ENCODE measurements at regions not wholly inside any gene's neighbourhood (a gene's known extent, or its start where the extent isn't known, plus 50 kb on each side); places are given as distances from the start of the nearest gene placed in this dataset.

DNA sequence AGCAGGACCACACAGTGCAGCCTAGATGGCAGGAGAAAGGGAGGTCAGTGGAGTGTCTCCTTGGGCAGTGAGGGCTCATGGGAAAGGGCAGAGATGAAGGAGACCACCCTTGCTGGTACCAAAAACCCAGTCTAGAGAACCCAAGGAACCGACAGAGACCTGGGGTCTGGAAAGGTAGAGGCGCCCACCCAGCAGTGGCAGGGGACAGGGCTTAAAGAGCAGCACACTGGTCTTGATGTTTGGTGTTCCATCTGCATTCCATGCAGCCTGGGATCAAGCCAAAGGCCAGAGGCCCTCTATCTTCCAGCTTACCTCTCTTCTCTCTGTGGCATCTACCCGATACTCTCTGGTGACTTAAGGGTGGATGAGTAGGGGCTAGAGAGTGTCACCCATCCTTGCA, 127.5 kb downstream of the PJA1 start:
- Mint-ChIP-seq H3K36me3 (no peaks in the 10 kb centered on the region), H3K9me3 (peaks cover 0 to 4% (median 0%) of the 10 kb centered on the region in 7 donors), H3K27me3 (no peaks in the 10 kb centered on the region), H3K27ac (no peak overlapping the region), H3K4me1 (no peaks in the 10 kb centered on the region), H3K4me3 (no peak overlapping the region)
- no peak for DNase-seq
- ATAC-seq (ENCODE audit: low read depth in 2 of 2), result no peak

DNA sequence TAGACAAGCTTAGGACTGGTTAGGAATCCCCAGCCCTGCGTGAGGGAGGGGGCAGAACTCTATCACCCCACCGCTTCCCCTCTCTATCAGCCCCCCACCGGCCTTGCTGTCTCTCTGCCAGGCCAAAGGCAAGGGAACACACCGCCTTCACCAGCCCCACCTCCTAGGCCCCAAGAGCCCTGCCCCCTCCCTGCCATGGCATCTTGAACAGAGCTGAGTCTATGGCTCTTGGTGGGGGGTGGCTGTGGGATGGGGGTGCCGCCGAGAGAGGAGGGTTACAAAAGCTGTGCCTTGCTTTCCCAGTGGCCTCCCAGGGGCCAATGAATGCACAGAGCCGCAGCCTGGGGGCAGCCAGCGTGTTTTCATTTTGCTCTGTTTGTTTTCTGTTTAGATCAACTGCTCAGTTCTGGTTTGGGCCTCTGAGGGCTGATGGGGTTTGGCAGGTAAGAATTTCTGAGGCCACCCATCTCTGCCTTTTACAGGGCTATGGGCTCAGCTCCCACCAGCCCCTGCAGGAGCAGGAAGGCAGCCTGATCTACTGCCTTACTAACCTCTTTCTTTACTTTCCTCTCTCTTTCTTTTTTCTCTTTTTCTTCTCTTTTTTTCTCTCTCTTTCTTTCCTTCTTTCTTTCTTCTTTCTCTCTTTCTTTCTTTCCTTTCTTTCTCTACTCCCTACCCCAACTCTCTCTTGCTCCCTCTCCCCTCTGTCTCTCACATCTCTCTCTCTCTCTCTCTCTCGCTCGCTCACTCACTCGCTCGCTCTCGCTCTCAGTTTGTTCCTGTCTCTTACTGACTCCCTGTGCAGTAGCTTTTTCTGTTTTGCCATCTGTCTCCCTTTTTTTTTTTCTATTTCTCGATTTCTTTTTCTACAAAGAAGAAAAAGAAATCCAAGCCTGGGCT, 128.3 kb downstream of the PJA1 start:
- no peak overlapping the region for H3K27ac Mint-ChIP-seq
- H3K27me3 Mint-ChIP-seq, result no peaks in the 10 kb centered on the region
- no peaks in the 10 kb centered on the region for H3K4me1 Mint-ChIP-seq
- ATAC-seq (ENCODE audit: low read depth in 2 of 2), result no peak
- H3K9me3 Mint-ChIP-seq, result peaks cover 0 to 3% (median 0%) of the 10 kb centered on the region in 7 donors
- no peak for DNase-seq
- no peak overlapping the region for H3K4me3 Mint-ChIP-seq
- H3K36me3 Mint-ChIP-seq, result no peaks in the 10 kb centered on the region

- DNase-seq (no peak), ATAC-seq (ENCODE audit: low read depth in 2 of 2) (no peak)
- Mint-ChIP-seq H3K27ac (peak overlapping the region in 1 of 6 donors; percentile 59), H3K9me3 (peaks cover 0 to 3% (median 0%) of the 10 kb centered on the region in 7 donors), H3K4me3 (no peak overlapping the region), H3K27me3 (no peaks in the 10 kb centered on the region), H3K4me1 (no peaks in the 10 kb centered on the region), H3K36me3 (no peaks in the 10 kb centered on the region)
Observed at GRCh38 chrX:69034451-69034850, 130.8 kb downstream of the PJA1 start.

DNA sequence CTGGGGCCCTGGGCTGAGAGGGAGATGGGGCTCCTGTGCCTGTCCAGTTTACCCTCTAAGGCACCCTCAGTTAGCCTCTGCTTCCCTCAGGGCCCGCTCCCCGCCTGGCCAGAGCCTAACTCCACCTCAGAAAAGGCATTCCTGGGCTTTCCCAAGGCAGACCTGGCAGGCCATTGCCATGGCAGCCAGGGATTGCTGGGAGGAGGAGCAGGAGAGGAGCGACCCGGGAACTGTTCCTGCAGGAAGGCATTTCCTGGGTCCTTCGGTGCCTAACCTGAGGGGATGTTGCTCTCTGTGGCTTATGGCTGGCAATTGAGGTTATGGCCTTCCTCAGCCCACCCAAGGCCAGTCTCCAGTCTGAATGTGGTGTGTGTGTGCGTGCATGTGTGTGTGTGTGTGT, 131.3 kb downstream of the PJA1 start:
- H3K27me3 Mint-ChIP-seq, result no peaks in the 10 kb centered on the region
- DNase-seq (no peak), ATAC-seq (ENCODE audit: low read depth in 2 of 2) (no peak)
- no peak overlapping the region for H3K27ac Mint-ChIP-seq
- H3K9me3 Mint-ChIP-seq, result peaks cover 0 to 3% (median 0%) of the 10 kb centered on the region in 7 donors
- no peaks in the 10 kb centered on the region for H3K36me3 Mint-ChIP-seq
- H3K4me1 Mint-ChIP-seq, result no peaks in the 10 kb centered on the region
- no peak overlapping the region for H3K4me3 Mint-ChIP-seq

DNA sequence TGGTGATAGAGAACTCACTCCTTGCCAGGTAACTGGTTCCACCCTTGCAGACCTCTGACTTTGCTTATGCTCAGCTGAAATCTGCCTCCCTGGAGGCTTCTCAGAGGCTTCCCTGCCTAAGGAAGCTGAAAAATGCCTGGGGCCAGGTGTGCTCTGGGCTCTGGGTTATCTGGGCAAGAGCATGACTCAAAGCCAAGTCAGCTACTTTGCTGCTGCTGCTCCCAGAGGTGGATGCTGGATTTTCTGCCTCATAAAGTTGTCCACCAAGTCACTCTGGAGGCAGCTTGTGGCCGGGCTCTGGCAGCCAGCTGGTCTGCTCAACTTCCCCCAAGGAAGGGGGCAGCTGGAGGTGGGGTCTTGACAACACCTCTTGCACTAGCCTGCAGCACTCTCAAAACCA, 132.7 kb downstream of the PJA1 start:
- Mint-ChIP-seq H3K27me3 (no peaks in the 10 kb centered on the region), H3K4me3 (no peak overlapping the region), H3K4me1 (peaks cover 0 to 6% (median 6%) of the 10 kb centered on the region in 3 donors), H3K27ac (no peak overlapping the region), H3K36me3 (no peaks in the 10 kb centered on the region), H3K9me3 (peaks cover 0 to 3% (median 0%) of the 10 kb centered on the region in 7 donors)
- no peak for DNase-seq
- ATAC-seq (ENCODE audit: low read depth in 2 of 2), result no peak

GRCh38 chrX:69031971-69032391, 133.3 kb downstream of the PJA1 start:
- Mint-ChIP-seq H3K27ac (no peak overlapping the region), H3K27me3 (no peaks in the 10 kb centered on the region), H3K9me3 (peaks cover 0 to 3% (median 0%) of the 10 kb centered on the region in 7 donors), H3K4me3 (no peak overlapping the region), H3K4me1 (peaks cover 0 to 10% (median 6%) of the 10 kb centered on the region in 3 donors), H3K36me3 (no peaks in the 10 kb centered on the region)
- DNase-seq (no peak), ATAC-seq (ENCODE audit: low read depth in 2 of 2) (no peak)

DNA sequence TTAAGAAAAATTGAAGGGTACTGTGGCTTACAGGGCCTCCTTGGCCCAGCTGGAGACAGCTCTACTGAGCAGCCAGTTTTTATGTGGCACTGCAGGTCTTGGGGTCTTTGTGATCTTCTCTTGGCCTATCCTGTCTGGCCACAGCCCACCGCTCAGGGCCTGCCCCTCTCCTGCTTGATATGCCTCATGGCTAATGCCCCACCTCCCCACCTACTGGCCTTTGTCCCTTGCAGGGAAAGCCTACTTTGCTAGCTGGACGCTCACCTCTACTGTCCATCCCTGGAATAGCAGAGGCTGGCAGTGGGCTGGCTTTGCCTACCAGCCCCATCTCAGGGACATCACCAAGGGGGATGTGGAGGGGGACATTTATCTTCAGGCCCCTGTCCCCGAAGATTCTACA, 134.1 kb downstream of the PJA1 start:
- H3K4me3 Mint-ChIP-seq, result no peak overlapping the region
- no peaks in the 10 kb centered on the region for H3K27me3 Mint-ChIP-seq
- no peak for ATAC-seq (ENCODE audit: low read depth in 2 of 2)
- DNase-seq, result no peak
- H3K36me3 Mint-ChIP-seq, result no peaks in the 10 kb centered on the region
- peaks cover 0 to 10% (median 6%) of the 10 kb centered on the region in 3 donors for H3K4me1 Mint-ChIP-seq
- H3K9me3 Mint-ChIP-seq, result peaks cover 0 to 3% (median 0%) of the 10 kb centered on the region in 7 donors
- H3K27ac Mint-ChIP-seq, result no peak overlapping the region

GRCh38 chrX:69029771-69030170, 135.5 kb downstream of the PJA1 start:
- H3K36me3 Mint-ChIP-seq, result no peaks in the 10 kb centered on the region
- DNase-seq, result no peak

GRCh38 chrX:69028761-69029120, 136.5 kb downstream of the PJA1 start:
- peaks cover 0 to 10% (median 6%) of the 10 kb centered on the region in 3 donors for H3K4me1 Mint-ChIP-seq
- no peak overlapping the region for H3K27ac Mint-ChIP-seq
- no peaks in the 10 kb centered on the region for H3K36me3 Mint-ChIP-seq
- no peak overlapping the region for H3K4me3 Mint-ChIP-seq
- no peaks in the 10 kb centered on the region for H3K27me3 Mint-ChIP-seq
- peaks cover 0 to 4% (median 0%) of the 10 kb centered on the region in 7 donors for H3K9me3 Mint-ChIP-seq
- DNase-seq (no peak), ATAC-seq (ENCODE audit: low read depth in 2 of 2) (no peak)

More at GRCh38 chrX:69029771-69030170, 135.5 kb downstream of the PJA1 start:
- no peak overlapping the region for H3K27ac Mint-ChIP-seq
- peaks cover 0 to 4% (median 0%) of the 10 kb centered on the region in 7 donors for H3K9me3 Mint-ChIP-seq
- ATAC-seq (ENCODE audit: low read depth in 2 of 2), result no peak
- no peaks in the 10 kb centered on the region for H3K27me3 Mint-ChIP-seq
- H3K4me1 Mint-ChIP-seq, result peaks cover 0 to 10% (median 6%) of the 10 kb centered on the region in 3 donors
- H3K4me3 Mint-ChIP-seq, result peak overlapping the region in 1 of 8 donors; percentile 26

- Mint-ChIP-seq H3K27me3 (no peaks in the 10 kb centered on the region), H3K27ac (no peak overlapping the region), H3K36me3 (no peaks in the 10 kb centered on the region), H3K4me1 (peaks cover 0 to 10% (median 6%) of the 10 kb centered on the region in 3 donors), H3K9me3 (peaks cover 0 to 4% (median 0%) of the 10 kb centered on the region in 7 donors), H3K4me3 (peak overlapping the region in 1 of 8 donors; percentile 6)
- ATAC-seq (ENCODE audit: low read depth in 2 of 2) (peak; percentile 51 to 68), DNase-seq (peak; percentile 7)
Observed at GRCh38 chrX:69028006-69028760, 137.1 kb downstream of the PJA1 start.

GRCh38 chrX:69027181-69028005, 137.9 kb downstream of the PJA1 start:
- H3K4me1 Mint-ChIP-seq, result peaks cover 0 to 10% (median 6%) of the 10 kb centered on the region in 3 donors
- no peak overlapping the region for H3K4me3 Mint-ChIP-seq

DNA sequence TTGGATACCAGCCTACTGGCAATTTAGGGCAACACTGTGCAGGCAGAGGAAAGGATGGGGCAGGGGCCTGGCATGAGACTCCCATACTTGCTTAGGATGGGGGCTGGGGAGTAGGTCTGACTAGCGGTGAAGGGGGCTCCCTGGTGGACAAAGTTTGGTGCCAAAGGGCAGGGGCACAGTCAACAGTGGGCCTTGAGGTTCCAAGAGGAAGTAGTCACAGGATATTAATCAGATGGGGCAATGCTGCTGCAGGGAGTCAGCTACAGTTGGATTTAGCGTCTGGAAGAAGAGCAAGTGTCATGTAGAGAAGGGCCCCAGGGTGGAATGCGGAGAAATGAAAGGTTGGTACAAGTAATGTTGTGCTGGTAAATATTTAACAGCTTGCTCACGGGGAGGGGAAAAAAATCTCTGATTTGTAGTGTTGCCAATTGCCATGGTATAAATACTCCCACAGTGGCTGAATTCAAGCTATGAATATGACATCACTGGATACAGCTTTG, 139.4 kb downstream of the PJA1 start:
- no peaks in the 10 kb centered on the region for H3K36me3 Mint-ChIP-seq
- H3K27ac Mint-ChIP-seq, result no peak overlapping the region
- no peak for DNase-seq
- H3K9me3 Mint-ChIP-seq, result peaks cover 0 to 4% (median 0%) of the 10 kb centered on the region in 7 donors
- H3K4me1 Mint-ChIP-seq, result peaks cover 0 to 10% (median 6%) of the 10 kb centered on the region in 3 donors
- no peak overlapping the region for H3K4me3 Mint-ChIP-seq
- no peak for ATAC-seq (ENCODE audit: low read depth in 2 of 2)
- no peaks in the 10 kb centered on the region for H3K27me3 Mint-ChIP-seq

More at GRCh38 chrX:69027181-69028005, 137.9 kb downstream of the PJA1 start:
- H3K9me3 Mint-ChIP-seq, result peaks cover 0 to 4% (median 0%) of the 10 kb centered on the region in 7 donors
- no peaks in the 10 kb centered on the region for H3K27me3 Mint-ChIP-seq
- no peak for DNase-seq
- H3K27ac Mint-ChIP-seq, result peak overlapping the region in 2 of 6 donors; percentile 56 to 85
- no peak for ATAC-seq (ENCODE audit: low read depth in 2 of 2)
- H3K36me3 Mint-ChIP-seq, result no peaks in the 10 kb centered on the region

DNA sequence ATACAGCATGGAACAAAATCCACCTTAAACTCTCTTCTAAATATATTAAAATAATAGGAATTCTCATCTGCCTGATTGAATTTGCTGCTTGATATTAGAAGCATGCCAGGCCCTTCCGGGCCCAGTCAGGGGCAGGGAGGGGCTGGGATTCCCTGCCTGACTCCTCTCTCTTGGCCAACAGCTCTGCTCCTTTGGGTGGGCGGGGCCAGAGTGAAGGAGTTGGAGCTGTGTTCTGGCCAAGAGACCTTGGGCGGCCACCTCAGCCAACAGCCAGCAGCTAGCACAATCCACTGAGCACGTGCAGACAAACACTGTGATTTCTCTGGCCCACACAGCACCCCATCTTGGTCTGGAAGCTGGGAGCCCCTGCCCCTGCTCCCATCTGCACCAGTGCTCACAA, 140.3 kb downstream of the PJA1 start:
- no peaks in the 10 kb centered on the region for H3K27me3 Mint-ChIP-seq
- H3K4me1 Mint-ChIP-seq, result peaks cover 0 to 10% (median 6%) of the 10 kb centered on the region in 3 donors
- no peak for DNase-seq
- H3K9me3 Mint-ChIP-seq, result peaks cover 0 to 4% (median 0%) of the 10 kb centered on the region in 7 donors
- H3K27ac Mint-ChIP-seq, result no peak overlapping the region
- no peak overlapping the region for H3K4me3 Mint-ChIP-seq
- no peak for ATAC-seq (ENCODE audit: low read depth in 2 of 2)
- no peaks in the 10 kb centered on the region for H3K36me3 Mint-ChIP-seq

Measured in naive B cell (primary cell).